ENCODE measurements at regions not wholly inside any gene's neighbourhood (a gene's known extent, or its start where the extent isn't known, plus 50 kb on each side); places are given as distances from the start of the nearest gene placed in this dataset.

DNA sequence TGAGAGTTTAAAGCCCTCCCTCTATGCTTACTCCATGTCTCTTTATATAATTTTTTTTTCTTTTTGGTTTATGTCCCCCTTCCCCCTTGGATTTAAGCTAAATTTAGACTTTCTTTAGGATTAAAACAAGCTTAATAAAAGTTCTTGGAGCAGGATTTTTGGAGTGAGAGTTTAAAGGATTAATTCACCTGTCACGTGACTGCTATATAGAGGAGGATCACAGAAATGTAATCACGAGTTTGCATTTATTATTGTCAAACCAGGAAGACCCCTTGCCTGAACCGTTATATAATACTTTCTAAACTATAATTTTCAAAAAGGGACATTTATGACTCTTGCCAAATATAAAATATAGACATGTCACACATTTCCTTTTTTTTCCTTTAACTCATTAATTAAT lies 78.1 kb upstream of the IMMP2L start:
- H3K27me3 ChIP-seq (ENCODE audit: insufficient read depth, low read length) = peaks cover 19% of the 10 kb centered on the region; the same call in 1 of the 2 replicates
- no peak overlapping the region for H4K8ac ChIP-seq (replicated peaks; ENCODE audit: insufficient read length, low read depth, low read length)
- no peak overlapping the region for H2BK12ac ChIP-seq (ENCODE audit: insufficient read length, low read depth, low read length)
- no peak overlapping the region for H3K18ac ChIP-seq (ENCODE audit: insufficient read length, low read depth, low read length)
- H2BK5ac ChIP-seq (ENCODE audit: insufficient read length, low read length) = no peak overlapping the region
- no peaks in the 10 kb centered on the region for H3K4me1 ChIP-seq (ENCODE audit: insufficient read depth, low read length)
- H2BK120ac ChIP-seq (ENCODE audit: low read depth, low read length, poor library complexity, severe bottlenecking) = no peak overlapping the region
- H3K56ac ChIP-seq (ENCODE audit: insufficient read length, low read depth, low read length) = no peak overlapping the region
- H2BK20ac ChIP-seq (ENCODE audit: low read depth, low read length, poor library complexity, severe bottlenecking) = no peak overlapping the region
- Mint-ChIP-seq H3K27me3 (ENCODE audit: low read depth) (peaks cover 78% of the 10 kb centered on the region), H3K4me3 (no peak overlapping the region), H3K9me3 (peaks cover 6 to 8% of the 10 kb centered on the region in 2 experiments), H3K36me3 (ENCODE audit: insufficient read depth in 1 of 3, low read depth in 3 of 3) (peaks cover 6 to 7% (median 6%) of the 10 kb centered on the region in 3 experiments), H3K4me1 (peaks cover 0 to 7% of the 10 kb centered on the region in 2 experiments; a peak in 1 of 4 replicates), H3K27ac (no peak overlapping the region)
- H3K27ac ChIP-seq (ENCODE audit: insufficient read length, low read depth, low read length) = no peak overlapping the region
- no peak overlapping the region for H3K23ac ChIP-seq (ENCODE audit: insufficient read length, low read depth, low read length)
- H3T11ph ChIP-seq (ENCODE audit: low read length) = no peak overlapping the region
- no peak overlapping the region for H3K14ac ChIP-seq (ENCODE audit: insufficient read depth, low read length)
- H3K9me3 ChIP-seq (ENCODE audit: control insufficient read depth, low read depth, low read length) = no peaks in the 10 kb centered on the region
- H3K79me1 ChIP-seq (ENCODE audit: insufficient read depth, low read depth, low read length, poor library complexity, severe bottlenecking) = no peaks in the 10 kb centered on the region
- TF ChIP-seq, protein P1, sequence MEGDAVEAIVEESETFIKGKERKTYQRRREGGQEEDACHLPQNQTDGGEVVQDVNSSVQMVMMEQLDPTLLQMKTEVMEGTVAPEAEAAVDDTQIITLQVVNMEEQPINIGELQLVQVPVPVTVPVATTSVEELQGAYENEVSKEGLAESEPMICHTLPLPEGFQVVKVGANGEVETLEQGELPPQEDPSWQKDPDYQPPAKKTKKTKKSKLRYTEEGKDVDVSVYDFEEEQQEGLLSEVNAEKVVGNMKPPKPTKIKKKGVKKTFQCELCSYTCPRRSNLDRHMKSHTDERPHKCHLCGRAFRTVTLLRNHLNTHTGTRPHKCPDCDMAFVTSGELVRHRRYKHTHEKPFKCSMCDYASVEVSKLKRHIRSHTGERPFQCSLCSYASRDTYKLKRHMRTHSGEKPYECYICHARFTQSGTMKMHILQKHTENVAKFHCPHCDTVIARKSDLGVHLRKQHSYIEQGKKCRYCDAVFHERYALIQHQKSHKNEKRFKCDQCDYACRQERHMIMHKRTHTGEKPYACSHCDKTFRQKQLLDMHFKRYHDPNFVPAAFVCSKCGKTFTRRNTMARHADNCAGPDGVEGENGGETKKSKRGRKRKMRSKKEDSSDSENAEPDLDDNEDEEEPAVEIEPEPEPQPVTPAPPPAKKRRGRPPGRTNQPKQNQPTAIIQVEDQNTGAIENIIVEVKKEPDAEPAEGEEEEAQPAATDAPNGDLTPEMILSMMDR (conservative IDR thresholded peaks at IDR 0.05) = no peak
- no peak overlapping the region for H4K5ac ChIP-seq (ENCODE audit: insufficient read length, low read depth, low read length)
- H3K79me2 ChIP-seq (ENCODE audit: insufficient read depth, low read length) = no peaks in the 10 kb centered on the region
- no peak for DNase-seq
- no peaks in the 10 kb centered on the region for H4K20me1 ChIP-seq (ENCODE audit: control insufficient read depth, insufficient read depth, insufficient read length)
- WGBS (ENCODE audit: extremely low coverage, insufficient read length, low lambda C conversion rate) = no CpG with 5 or more reads among the region's 3 CpGs
- H2AFZ ChIP-seq (ENCODE audit: low read length) = no peak overlapping the region
- H4K91ac ChIP-seq (ENCODE audit: insufficient read length, low read depth, low read length) = no peak overlapping the region
- no peak overlapping the region for H2BK15ac ChIP-seq (ENCODE audit: low read depth, low read length)
- H3K23me2 ChIP-seq (ENCODE audit: insufficient read length, low read depth, low read length, poor library complexity, severe bottlenecking) = no peaks in the 10 kb centered on the region
- H2AK5ac ChIP-seq (ENCODE audit: insufficient read length, low read length) = no peak overlapping the region
- no peak overlapping the region for H3K4me2 ChIP-seq (ENCODE audit: insufficient read depth, insufficient read length, low read length)
- H3K9ac ChIP-seq (ENCODE audit: extremely low read depth, insufficient read length, low read length) = no peak overlapping the region
- H3K4ac ChIP-seq (ENCODE audit: low read depth, low read length) = no peak overlapping the region
